ENCODE measurements at regions not wholly inside any gene's neighbourhood (a gene's known extent, or its start where the extent isn't known, plus 50 kb on each side); places are given as distances from the start of the nearest gene placed in this dataset.
"Not testable (repeated sequence)": the region's sequence is repeated elsewhere in the genome, so short reads cannot be mapped to it uniquely, and the experiment has no call there.

GRCh38 chr4:13903901-13904300 is 276.4 kb upstream of the BOD1L1 start:
- DNase-seq, result no peak

GRCh38 chr4:13905543-13905942 is 278.0 kb upstream of the BOD1L1 start:
- DNase-seq, result no peak

GRCh38 chr4:13906727-13907126 is 279.2 kb upstream of the BOD1L1 start:
- no peak for DNase-seq

DNA sequence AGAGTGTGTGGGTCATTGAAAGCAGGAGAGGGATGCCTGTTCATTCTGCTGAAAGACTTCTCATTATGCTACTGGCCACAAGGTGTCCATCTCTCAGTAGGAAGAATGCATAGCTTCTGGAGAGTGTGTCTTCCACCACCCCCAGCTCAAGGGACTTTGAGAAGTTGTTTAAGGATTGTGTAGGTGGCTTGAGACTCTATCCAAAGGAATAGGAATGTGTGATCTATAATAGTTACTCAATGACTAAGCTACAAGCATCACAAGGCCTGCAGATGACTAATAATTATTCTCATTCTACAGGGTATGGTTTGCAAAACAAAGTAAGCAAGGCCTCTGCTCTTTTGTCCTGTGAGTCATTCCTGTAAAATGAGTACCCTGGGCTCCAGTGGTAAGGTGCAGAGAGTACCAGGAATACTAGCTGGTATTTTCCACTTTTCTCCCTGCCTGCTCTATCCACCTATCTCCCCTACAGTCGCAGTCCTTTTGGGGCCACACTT is 279.8 kb upstream of the BOD1L1 start:
- DNase-seq, result no peak

- no peak for DNase-seq
These were observed 280.9 kb upstream of the BOD1L1 start for GRCh38 chr4:13908455-13908854.

- DNase-seq, result no peak
These were observed 283.0 kb upstream of the BOD1L1 start for GRCh38 chr4:13910556-13910955.

- no peak for DNase-seq
These were observed 283.7 kb upstream of the BOD1L1 start for GRCh38 chr4:13911256-13911655.

DNA sequence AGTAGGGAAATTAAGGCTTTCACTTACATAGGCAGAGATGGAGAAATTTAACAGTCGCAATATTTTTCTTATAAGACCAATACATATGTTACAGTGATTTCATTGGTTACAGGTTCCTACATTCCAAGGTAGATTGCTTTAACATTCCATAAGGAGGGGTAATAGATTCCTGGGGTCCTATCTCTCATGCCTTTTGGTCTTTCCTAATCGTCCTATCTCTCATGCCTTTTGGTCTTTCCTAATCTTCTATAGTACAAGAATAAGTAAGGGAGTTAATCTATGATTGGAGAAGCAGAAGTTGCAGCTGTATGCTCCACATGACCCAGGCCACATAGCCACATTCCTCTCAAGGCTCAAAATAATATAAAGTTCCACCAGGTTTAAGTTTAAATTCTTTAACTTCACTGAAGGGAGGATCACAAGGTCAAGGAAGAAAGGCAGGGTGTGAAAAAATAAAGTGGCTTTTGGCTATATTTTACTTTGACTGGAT is 285.0 kb upstream of the BOD1L1 start:
- no peak for DNase-seq

DNA sequence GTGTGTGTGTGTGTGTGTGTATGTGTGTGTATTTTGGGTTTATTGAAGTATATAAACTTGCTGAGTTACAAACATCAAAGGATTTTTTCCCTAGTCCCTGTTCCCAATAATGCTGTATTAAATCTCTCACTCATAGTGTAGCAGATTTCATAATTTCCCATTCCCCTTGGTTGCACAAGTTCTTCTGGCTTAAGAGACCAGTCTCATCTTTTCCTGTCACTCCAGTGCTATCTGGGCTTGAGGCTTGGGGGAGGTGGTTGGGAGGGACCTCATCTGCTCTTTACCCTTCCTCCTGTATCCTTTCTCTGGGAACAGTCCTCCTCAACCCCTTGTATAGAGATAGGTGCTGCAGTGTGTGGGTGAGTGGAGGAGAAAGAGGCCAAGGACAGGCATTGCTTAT is 285.4 kb upstream of the BOD1L1 start:
- DNase-seq, result no peak

- no peak for DNase-seq
These were observed 289.5 kb upstream of the BOD1L1 start for GRCh38 chr4:13917015-13917414.

GRCh38 chr4:13918110-13918509 is 290.6 kb upstream of the BOD1L1 start:
- DNase-seq, result no peak

DNA sequence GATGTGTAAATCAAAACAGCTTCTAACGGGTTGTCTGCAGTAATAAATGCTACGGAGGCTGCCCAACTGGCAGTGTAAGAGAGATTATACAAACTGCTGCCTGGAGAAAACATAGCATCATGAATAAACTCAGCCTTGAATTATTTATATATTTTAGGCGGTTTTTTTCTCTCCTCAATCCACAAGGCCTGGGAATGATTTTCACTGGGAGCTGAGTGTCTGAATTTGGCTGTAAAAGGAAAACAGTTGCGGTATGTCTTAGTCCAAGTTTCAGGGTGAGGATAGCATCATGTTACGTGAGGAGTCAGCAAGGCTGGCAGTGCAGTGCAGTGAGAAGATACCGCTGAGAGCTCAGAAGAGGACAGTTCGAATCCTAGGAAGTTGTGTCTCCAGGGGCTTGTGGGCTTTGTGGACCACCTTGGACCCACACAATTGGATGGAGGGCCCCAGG is 291.5 kb upstream of the BOD1L1 start:
- DNase-seq, result peak in 1 of 2 donors; percentile 22

- no peak for DNase-seq
These were observed 292.8 kb upstream of the BOD1L1 start for GRCh38 chr4:13920111-13920875.

DNA sequence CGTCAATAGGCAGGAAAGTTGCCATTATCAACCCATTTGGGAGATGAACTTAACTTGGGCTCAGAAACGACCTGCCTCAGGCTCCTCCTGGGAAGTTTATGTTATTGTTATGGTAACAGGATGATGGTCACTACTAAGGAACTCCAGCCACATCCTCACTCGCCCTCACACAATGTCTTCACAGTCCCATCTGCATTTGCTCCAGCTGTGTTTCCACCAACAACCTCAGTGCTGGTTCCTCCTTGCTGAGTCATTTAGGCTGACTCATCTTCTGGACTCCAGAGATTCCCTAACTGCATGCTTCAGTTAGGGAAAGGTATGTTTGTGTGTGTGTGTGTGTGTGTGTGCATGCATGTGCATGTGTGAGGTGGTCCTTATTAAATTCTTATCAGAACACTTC is 293.4 kb upstream of the BOD1L1 start:
- no peak for DNase-seq

GRCh38 chr4:13921805-13922204 is 294.3 kb upstream of the BOD1L1 start:
- DNase-seq, result no peak

GRCh38 chr4:13922459-13922858 is 294.9 kb upstream of the BOD1L1 start:
- no peak for DNase-seq

DNA sequence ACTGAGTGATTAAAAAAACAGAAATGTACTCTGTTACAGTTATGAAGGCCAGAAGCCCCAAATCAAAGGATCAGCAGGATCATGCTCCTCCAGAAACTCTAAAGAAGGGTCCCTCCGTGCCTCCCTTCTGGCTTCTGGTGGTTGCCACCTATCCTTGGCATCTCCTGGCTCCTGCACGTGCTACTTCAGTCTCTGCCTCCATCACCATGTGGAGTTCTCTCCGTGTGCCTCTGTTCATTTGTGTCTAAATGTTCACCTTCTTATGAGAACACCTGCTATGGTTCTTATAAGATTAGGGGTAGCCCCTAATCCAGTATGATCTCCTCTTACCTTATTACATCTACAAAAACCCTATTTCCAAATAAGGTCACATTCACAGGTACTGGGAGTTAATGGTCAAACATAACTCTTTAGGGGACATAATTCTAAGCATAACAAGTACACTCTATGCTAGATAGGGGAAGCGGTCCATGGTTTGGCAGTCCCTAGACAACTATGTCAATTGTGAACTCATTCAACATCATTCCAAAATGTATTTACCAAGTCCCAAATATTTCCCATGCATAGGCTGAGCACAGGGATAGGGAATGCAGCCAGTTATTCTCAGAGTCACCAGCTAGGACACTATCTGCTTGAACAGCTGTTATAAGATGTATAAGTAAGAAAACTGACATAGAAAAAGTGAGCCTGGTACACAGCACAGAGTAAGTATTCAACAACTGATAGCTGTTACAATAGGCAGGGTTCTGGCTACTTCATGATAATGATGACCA is 295.5 kb upstream of the BOD1L1 start:
- DNase-seq, result no peak

DNA sequence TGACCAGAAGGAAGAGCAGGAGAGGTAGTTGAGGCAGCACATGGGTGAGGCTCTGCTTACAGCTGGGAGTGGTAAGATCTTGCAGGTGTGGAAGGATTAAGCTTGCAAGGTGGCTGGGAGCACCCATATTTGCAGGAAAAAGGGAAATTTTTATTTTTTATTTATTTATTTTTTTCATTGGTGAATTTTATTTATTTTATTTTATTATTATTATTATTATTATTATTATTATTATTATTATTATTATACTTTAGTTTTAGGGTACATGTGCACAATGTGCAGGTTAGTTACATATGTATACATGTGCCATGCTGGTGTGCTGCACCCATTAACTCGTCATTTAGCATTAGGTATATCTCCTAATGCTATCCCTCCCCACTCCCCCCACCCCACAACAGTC is 297.4 kb upstream of the BOD1L1 start:
- not testable (repeated sequence) for DNase-seq

GRCh38 chr4:13928214-13928613 is 300.7 kb upstream of the BOD1L1 start:
- no peak for DNase-seq

DNA sequence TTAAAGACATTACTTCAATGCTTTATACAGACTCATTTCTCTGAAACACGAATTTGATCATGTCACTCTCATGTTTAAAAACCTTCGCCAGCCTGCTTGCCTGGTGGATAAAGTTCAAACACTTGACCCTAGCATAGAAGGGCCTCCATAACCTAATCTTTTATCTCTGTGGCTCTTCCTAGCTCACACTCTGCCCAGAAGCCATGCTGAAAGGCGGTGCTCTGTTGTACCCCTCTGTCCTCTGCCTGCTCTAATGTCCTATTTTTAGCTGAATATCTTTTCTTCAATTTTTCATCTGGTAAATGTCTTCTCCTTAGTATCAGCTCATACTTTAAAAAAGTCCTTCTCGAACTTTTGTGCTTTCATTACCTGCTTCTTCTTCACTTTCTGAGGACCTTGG is 302.6 kb upstream of the BOD1L1 start:
- DNase-seq, result no peak

GRCh38 chr4:13933191-13933590 is 305.7 kb upstream of the BOD1L1 start:
- DNase-seq, result no peak

DNA sequence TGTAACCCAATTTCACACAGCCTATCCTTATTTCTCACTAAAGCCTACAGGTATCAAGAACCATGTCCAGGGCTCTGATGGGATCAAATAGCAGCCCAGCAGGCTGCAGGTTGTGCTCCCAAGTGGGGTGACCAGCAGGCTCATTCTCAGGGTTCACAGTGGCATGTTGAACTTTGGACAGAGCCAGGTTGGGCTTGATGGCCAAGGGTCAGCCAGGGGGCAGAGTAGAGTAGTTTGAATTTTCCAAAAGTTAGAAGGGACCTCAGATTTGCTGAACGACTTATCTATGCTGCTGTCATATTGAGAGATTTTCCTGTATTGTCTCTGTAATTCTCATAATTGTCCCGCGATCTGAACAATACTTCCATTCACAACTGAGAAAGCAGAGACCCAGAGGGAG is 310.8 kb upstream of the BOD1L1 start:
- no peak for DNase-seq

DNA sequence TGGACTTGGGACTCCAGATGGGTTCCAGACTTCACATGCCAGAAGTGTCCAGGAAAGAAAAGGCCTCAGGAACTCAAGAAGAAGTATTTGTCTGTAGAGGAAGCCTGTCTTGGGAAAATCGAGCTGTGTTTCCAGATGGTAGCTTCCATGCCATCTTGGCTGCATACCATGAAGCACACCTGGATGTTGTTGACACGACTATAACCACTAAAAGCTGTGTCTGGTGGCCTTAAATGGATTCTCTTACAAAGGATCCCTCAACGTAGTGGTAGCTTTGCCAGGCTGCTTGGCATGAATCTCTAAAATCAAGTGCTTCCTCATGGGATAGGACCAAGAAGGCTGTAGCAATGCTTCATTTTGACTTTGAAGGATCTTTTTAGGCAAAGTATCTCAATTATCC is 313.4 kb upstream of the BOD1L1 start:
- DNase-seq, result no peak

- DNase-seq, result no peak
These were observed 315.5 kb upstream of the BOD1L1 start for GRCh38 chr4:13942977-13943376.

All from hippocampal formation (tissue), 2 donors.